ENCODE measurements at regions not wholly inside any gene's neighbourhood (a gene's known extent, or its start where the extent isn't known, plus 50 kb on each side); places are given as distances from the start of the nearest gene placed in this dataset.

- no peaks in the 10 kb centered on the region for H3K4me1 ChIP-seq (ENCODE audit: control insufficient read depth, insufficient read depth, low read length)
- ATAC-seq (no peak), DNase-seq (no peak)
- no peaks in the 10 kb centered on the region for H3K36me3 ChIP-seq (ENCODE audit: control insufficient read depth, insufficient read depth, low read length)
- no peak overlapping the region for H3K27ac ChIP-seq (ENCODE audit: low read length)
- Mint-ChIP-seq H3K27ac (no peak overlapping the region), H3K9me3 (no peaks in the 10 kb centered on the region), H3K4me1 (no peaks in the 10 kb centered on the region), H3K36me3 (no peaks in the 10 kb centered on the region), H3K4me3 (no peak overlapping the region), H3K27me3 (ENCODE audit: low read depth in 2 of 2) (peaks cover 29 to 56% of the 10 kb centered on the region in 2 donors)
- H3K9me3 ChIP-seq (ENCODE audit: control insufficient read depth, insufficient read depth, low read length): no peaks in the 10 kb centered on the region
- 68% methylated on average over 6 of the region's 6 CpGs for WGBS (ENCODE audit: insufficient coverage)
- intact Hi-C loops (cut with micrococcal nuclease): no loop called here
- peaks cover 2% of the 10 kb centered on the region for H3K27me3 ChIP-seq (ENCODE audit: control insufficient read depth, insufficient read depth, low read length)
- H3K4me3 ChIP-seq (ENCODE audit: low read length): no peak overlapping the region
- TF ChIP-seq, protein P1, sequence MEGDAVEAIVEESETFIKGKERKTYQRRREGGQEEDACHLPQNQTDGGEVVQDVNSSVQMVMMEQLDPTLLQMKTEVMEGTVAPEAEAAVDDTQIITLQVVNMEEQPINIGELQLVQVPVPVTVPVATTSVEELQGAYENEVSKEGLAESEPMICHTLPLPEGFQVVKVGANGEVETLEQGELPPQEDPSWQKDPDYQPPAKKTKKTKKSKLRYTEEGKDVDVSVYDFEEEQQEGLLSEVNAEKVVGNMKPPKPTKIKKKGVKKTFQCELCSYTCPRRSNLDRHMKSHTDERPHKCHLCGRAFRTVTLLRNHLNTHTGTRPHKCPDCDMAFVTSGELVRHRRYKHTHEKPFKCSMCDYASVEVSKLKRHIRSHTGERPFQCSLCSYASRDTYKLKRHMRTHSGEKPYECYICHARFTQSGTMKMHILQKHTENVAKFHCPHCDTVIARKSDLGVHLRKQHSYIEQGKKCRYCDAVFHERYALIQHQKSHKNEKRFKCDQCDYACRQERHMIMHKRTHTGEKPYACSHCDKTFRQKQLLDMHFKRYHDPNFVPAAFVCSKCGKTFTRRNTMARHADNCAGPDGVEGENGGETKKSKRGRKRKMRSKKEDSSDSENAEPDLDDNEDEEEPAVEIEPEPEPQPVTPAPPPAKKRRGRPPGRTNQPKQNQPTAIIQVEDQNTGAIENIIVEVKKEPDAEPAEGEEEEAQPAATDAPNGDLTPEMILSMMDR (IDR thresholded peaks at IDR 0.05): no peak
Observed at GRCh38 chr15:70362886-70363285, 265.2 kb upstream of the TLE3 start.

DNA sequence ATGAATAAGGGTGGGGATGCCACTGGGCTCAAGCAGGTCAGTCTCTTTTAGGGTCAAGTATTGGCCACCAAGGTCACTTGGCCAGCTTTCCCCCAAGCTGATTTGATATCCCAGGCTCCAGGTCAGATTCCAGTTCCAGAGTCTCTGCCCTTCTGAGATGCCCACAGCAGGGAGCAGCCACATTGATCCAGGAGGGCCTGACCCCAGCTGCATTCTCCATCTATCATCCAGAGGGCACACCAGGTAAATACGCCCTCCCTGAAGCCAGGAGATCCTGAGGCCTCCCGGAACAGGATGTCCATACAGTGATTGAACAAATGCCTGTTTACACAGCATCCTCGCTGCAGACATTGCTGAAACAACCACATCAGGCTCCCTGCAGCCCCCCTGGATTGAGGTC is 264.6 kb upstream of the TLE3 start:
- Histone ChIP-seq H3K27me3 (ENCODE audit: control insufficient read depth, insufficient read depth, low read length) (peaks cover 2% of the 10 kb centered on the region), H3K4me1 (ENCODE audit: control insufficient read depth, insufficient read depth, low read length) (no peaks in the 10 kb centered on the region), H3K36me3 (ENCODE audit: control insufficient read depth, insufficient read depth, low read length) (no peaks in the 10 kb centered on the region), H3K4me3 (ENCODE audit: low read length) (no peak overlapping the region), H3K27ac (ENCODE audit: low read length) (no peak overlapping the region), H3K9me3 (ENCODE audit: control insufficient read depth, insufficient read depth, low read length) (no peaks in the 10 kb centered on the region)
- Mint-ChIP-seq H3K36me3 (no peaks in the 10 kb centered on the region), H3K27me3 (ENCODE audit: low read depth in 2 of 2) (peaks cover 29 to 56% of the 10 kb centered on the region in 2 donors), H3K9me3 (no peaks in the 10 kb centered on the region), H3K27ac (no peak overlapping the region), H3K4me1 (no peaks in the 10 kb centered on the region), H3K4me3 (no peak overlapping the region)
- DNase-seq: no peak
- 65% methylated on average over 3 of the region's 3 CpGs for WGBS (ENCODE audit: insufficient coverage)
- intact Hi-C loops (cut with micrococcal nuclease): no loop called here
- no peak for ATAC-seq
- TF ChIP-seq, protein P1 (IDR thresholded peaks at IDR 0.05): no peak

DNA sequence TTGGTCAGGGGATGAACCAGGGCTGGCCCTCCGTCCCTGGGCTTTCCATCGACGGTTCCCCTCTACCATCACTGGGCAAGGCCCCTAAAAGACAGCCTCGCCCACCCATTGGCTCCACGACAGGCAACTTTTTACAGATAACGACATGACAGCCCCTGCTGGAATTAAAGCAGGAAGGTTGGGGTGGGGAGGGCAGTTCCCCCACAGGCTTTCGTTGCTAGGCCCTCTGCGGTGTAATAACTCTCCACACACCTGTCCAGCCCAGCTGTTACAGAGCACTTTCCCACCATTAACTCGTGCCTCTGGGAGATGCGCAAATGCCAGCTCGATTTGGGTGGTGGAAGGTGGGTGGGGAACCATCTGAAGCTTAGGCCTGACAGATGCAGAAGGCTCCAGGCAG is 264.2 kb upstream of the TLE3 start:
- Mint-ChIP-seq H3K4me3 (no peak overlapping the region), H3K4me1 (no peaks in the 10 kb centered on the region), H3K36me3 (no peaks in the 10 kb centered on the region), H3K27me3 (ENCODE audit: low read depth in 2 of 2) (peaks cover 29 to 53% of the 10 kb centered on the region in 2 donors), H3K27ac (no peak overlapping the region), H3K9me3 (no peaks in the 10 kb centered on the region)
- 91% methylated on average over 10 of the region's 11 CpGs for WGBS (ENCODE audit: insufficient coverage)
- DNase-seq: no peak
- H3K27ac ChIP-seq (ENCODE audit: low read length): no peak overlapping the region
- peaks cover 4% of the 10 kb centered on the region for H3K27me3 ChIP-seq (ENCODE audit: control insufficient read depth, insufficient read depth, low read length)
- H3K36me3 ChIP-seq (ENCODE audit: control insufficient read depth, insufficient read depth, low read length): no peaks in the 10 kb centered on the region
- ATAC-seq: no peak
- no peaks in the 10 kb centered on the region for H3K9me3 ChIP-seq (ENCODE audit: control insufficient read depth, insufficient read depth, low read length)
- H3K4me3 ChIP-seq (ENCODE audit: low read length): no peak overlapping the region
- intact Hi-C loops (cut with micrococcal nuclease): no loop called here
- H3K4me1 ChIP-seq (ENCODE audit: control insufficient read depth, insufficient read depth, low read length): no peaks in the 10 kb centered on the region
- TF ChIP-seq, protein P1 (IDR thresholded peaks at IDR 0.05): no peak

DNA sequence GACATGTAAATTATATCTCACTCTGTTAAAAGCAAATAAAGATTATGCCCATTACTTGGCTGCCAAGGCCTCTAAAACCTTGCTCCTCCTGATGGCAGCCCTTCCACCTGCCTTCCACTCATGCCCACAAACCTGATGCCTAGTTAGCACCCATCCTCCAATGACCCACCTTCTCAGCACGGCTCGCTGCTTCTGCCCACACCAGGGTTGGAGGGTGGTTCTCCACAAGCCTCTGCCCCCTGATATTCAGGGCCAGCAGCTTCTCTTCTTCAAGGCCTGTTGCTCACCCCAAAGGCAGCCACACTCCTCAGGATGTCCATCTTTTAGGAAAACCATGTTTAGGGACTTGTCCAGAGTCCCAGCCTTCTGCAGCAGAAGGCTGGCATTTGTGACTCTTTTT is 263.4 kb upstream of the TLE3 start:
- Mint-ChIP-seq H3K27ac (no peak overlapping the region), H3K4me3 (no peak overlapping the region), H3K9me3 (no peaks in the 10 kb centered on the region), H3K27me3 (ENCODE audit: low read depth in 2 of 2) (peaks cover 27 to 47% of the 10 kb centered on the region in 2 donors), H3K4me1 (no peaks in the 10 kb centered on the region), H3K36me3 (no peaks in the 10 kb centered on the region)
- Histone ChIP-seq H3K27ac (ENCODE audit: low read length) (no peak overlapping the region), H3K36me3 (ENCODE audit: control insufficient read depth, insufficient read depth, low read length) (no peaks in the 10 kb centered on the region), H3K27me3 (ENCODE audit: control insufficient read depth, insufficient read depth, low read length) (peaks cover 2% of the 10 kb centered on the region), H3K4me3 (ENCODE audit: low read length) (no peak overlapping the region), H3K9me3 (ENCODE audit: control insufficient read depth, insufficient read depth, low read length) (no peaks in the 10 kb centered on the region), H3K4me1 (ENCODE audit: control insufficient read depth, insufficient read depth, low read length) (no peaks in the 10 kb centered on the region)
- TF ChIP-seq, protein P1 (IDR thresholded peaks at IDR 0.05): no peak
- ATAC-seq (no peak), DNase-seq (no peak)
- intact Hi-C loops (cut with micrococcal nuclease): no loop called here
- 76% methylated on average over 2 of the region's 2 CpGs for WGBS (ENCODE audit: insufficient coverage)
